Activated CD8-positive, alpha-beta T cell treated with anti-CD3 and anti-CD28 coated beads for 36 hours (primary cell): ENCODE measurements at regions not wholly inside any gene's neighbourhood (a gene's known extent, or its start where the extent isn't known, plus 50 kb on each side); places are given as distances from the start of the nearest gene placed in this dataset.
"Not testable (repeated sequence)": the region's sequence is repeated elsewhere in the genome, so short reads cannot be mapped to it uniquely, and the experiment has no call there.

Experiments used
- ATAC-seq: fragments of 200-7000 bp; cut with Tn5 transposase; one replicate; pipeline ENCODE4 v1.10.0; 2021; ENCODE audit warnings: mild to moderate bottlenecking, moderate library complexity
- CTCF ChIA-PET: fragments of 350-600 bp; sonication (Branson Sonifier 250); formaldehyde crosslinking; loops from one replicate; lab custom pipeline; 2021; ENCODE audit warnings: antibody characterized with exemption; lab: Charles Lee
- POLR2A ChIA-PET: fragments of 350-600 bp; sonication (Branson Sonifier 250); formaldehyde crosslinking; loops from one replicate; lab custom pipeline; 2021; ENCODE audit warnings: antibody characterized with exemption; lab: Charles Lee
- DNase-seq: peaks from one replicate; pipeline ENCODE4 v3.0.0-alpha.2; 2020
- H3K27ac Mint-ChIP-seq: one replicate; pipeline ENCODE4 v1.8.0; 2021; ENCODE audit warnings: mild to moderate bottlenecking, mixed read lengths
- H3K27me3 Mint-ChIP-seq: one replicate; pipeline ENCODE4 v1.8.0; 2021; ENCODE audit warnings: mixed read lengths
- H3K36me3 Mint-ChIP-seq: one replicate; pipeline ENCODE4 v1.8.0; 2021; ENCODE audit warnings: low read depth, mixed read lengths
- H3K4me1 Mint-ChIP-seq: one replicate; pipeline ENCODE4 v1.8.0; 2021; ENCODE audit warnings: low read depth, mixed read lengths
- H3K4me3 Mint-ChIP-seq: one replicate; pipeline ENCODE4 v1.8.0; 2021; ENCODE audit warnings: mild to moderate bottlenecking, moderate library complexity, mixed read lengths
- H3K9me3 Mint-ChIP-seq: one replicate; pipeline ENCODE4 v1.8.0; 2021; ENCODE audit warnings: mixed read lengths
- CTCF ChIP-seq: fragments of 200-600 bp; IDR thresholded peaks from one replicate; pipeline ENCODE4 v1.8.0; 2022; ENCODE audit warnings: antibody characterized with exemption, mild to moderate bottlenecking
- intact Hi-C: fragments of 100-400 bp; cut with micrococcal nuclease; formaldehyde crosslinking; loops from one replicate; pipeline ENCODE4 v1.10.0; 2022

GRCh38 chr2:131831450-131832208 is 303.9 kb downstream of the CCDC74A start:
- peak; percentile 51 for TF ChIP-seq CTCF
- CTCF ChIA-PET, H3K36me3 Mint-ChIP-seq, H3K4me3 Mint-ChIP-seq, H3K27me3 Mint-ChIP-seq, H3K4me1 Mint-ChIP-seq, intact Hi-C loops, POLR2A ChIA-PET, H3K27ac Mint-ChIP-seq, H3K9me3 Mint-ChIP-seq: not testable (repeated sequence)
- DNase-seq = peak; percentile 43
- ATAC-seq = peak; percentile 79

- intact Hi-C loops, H3K4me1 Mint-ChIP-seq, H3K27me3 Mint-ChIP-seq, H3K4me3 Mint-ChIP-seq, H3K9me3 Mint-ChIP-seq, POLR2A ChIA-PET, ATAC-seq, CTCF ChIA-PET, DNase-seq, H3K36me3 Mint-ChIP-seq, H3K27ac Mint-ChIP-seq: not testable (repeated sequence)
- TF ChIP-seq CTCF = peak; percentile 8
Measured at GRCh38 chr2:131832209-131832780, 304.6 kb downstream of the CCDC74A start.

- H3K27ac Mint-ChIP-seq, CTCF ChIA-PET, H3K4me3 Mint-ChIP-seq, POLR2A ChIA-PET, H3K27me3 Mint-ChIP-seq, H3K4me1 Mint-ChIP-seq, DNase-seq, ATAC-seq, intact Hi-C loops, H3K9me3 Mint-ChIP-seq, H3K36me3 Mint-ChIP-seq: not testable (repeated sequence)
Measured at GRCh38 chr2:131832917-131833316, 305.2 kb downstream of the CCDC74A start.

GRCh38 chr2:131833367-131834202 is 305.9 kb downstream of the CCDC74A start:
- ATAC-seq, H3K4me1 Mint-ChIP-seq, POLR2A ChIA-PET, H3K27ac Mint-ChIP-seq, CTCF ChIA-PET, H3K27me3 Mint-ChIP-seq, H3K36me3 Mint-ChIP-seq, DNase-seq, intact Hi-C loops, H3K9me3 Mint-ChIP-seq, H3K4me3 Mint-ChIP-seq: not testable (repeated sequence)

- CTCF ChIA-PET, H3K4me3 Mint-ChIP-seq, ATAC-seq, H3K27me3 Mint-ChIP-seq, H3K4me1 Mint-ChIP-seq, POLR2A ChIA-PET, H3K27ac Mint-ChIP-seq, H3K9me3 Mint-ChIP-seq, intact Hi-C loops, DNase-seq, H3K36me3 Mint-ChIP-seq: not testable (repeated sequence)
Measured at GRCh38 chr2:131834203-131835020, 306.7 kb downstream of the CCDC74A start.

- H3K36me3 Mint-ChIP-seq, H3K9me3 Mint-ChIP-seq, DNase-seq, CTCF ChIA-PET, POLR2A ChIA-PET, intact Hi-C loops, ATAC-seq, H3K4me3 Mint-ChIP-seq, H3K27me3 Mint-ChIP-seq, H3K4me1 Mint-ChIP-seq, H3K27ac Mint-ChIP-seq: not testable (repeated sequence)
Measured at GRCh38 chr2:131835022-131835421, 307.3 kb downstream of the CCDC74A start.
